ENCODE measurements at regions not wholly inside any gene's neighbourhood (a gene's known extent, or its start where the extent isn't known, plus 50 kb on each side); places are given as distances from the start of the nearest gene placed in this dataset.

DNA sequence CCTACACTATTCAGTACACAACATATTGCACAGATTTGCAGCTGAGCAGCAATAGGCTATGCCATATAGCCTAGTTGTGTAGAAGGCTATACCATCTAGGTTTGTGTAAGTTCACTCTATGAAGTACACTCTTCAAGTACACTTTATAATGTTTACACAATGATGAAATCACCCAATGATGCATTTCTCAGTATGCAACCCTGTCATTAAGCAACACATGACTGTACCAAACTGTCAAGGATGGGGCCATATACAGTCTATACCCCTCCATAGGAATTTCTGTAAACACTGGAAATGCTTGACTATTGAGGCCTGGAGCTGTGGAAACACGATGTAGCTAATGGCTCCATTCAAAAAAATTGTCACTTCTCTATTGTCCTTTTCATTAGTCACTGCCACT lies 535.4 kb downstream of the EPM2A start (continued):
- TF ChIP-seq ZNF331 (CRISPR knock-in tag; IDR thresholded peaks at IDR 0.05; ENCODE audit: low read depth) = no peak
- TF ChIP-seq, protein P1, sequence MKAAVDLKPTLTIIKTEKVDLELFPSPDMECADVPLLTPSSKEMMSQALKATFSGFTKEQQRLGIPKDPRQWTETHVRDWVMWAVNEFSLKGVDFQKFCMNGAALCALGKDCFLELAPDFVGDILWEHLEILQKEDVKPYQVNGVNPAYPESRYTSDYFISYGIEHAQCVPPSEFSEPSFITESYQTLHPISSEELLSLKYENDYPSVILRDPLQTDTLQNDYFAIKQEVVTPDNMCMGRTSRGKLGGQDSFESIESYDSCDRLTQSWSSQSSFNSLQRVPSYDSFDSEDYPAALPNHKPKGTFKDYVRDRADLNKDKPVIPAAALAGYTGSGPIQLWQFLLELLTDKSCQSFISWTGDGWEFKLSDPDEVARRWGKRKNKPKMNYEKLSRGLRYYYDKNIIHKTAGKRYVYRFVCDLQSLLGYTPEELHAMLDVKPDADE (IDR thresholded peaks at IDR 0.05) = no peak

DNA sequence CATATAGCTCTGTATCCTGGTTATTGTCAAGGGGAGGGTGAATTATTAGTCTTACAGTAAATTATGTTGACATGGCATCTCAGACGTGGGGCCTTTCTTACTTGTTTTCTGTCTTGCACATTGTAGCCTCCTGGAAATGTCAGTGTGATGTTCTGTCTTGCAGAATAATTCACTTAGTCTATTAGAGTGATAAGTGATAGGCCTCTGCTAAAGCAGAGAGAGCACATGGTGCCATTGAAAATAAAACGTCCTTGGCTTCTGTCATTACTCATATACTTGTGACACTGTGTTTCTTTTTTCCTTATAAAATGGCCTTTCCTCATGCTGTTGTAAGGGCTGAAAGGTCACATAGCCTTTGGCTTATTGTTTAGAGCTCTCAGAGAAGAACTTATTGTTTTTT lies 531.0 kb downstream of the EPM2A start:
- Mint-ChIP-seq H3K27ac (no peak overlapping the region), H3K4me1 (no peaks in the 10 kb centered on the region), H3K27me3 (ENCODE audit: insufficient read depth, low read depth, poor library complexity) (no peaks in the 10 kb centered on the region), H3K4me3 (no peak overlapping the region), H3K9me3 (no peaks in the 10 kb centered on the region), H3K36me3 (ENCODE audit: low read depth) (no peaks in the 10 kb centered on the region)
- ATAC-seq = no peak
- Histone ChIP-seq H4K20me1 (replicated peaks; ENCODE audit: insufficient read depth) (no peaks in the 10 kb centered on the region), H3K27ac (ENCODE audit: low read depth) (no peak overlapping the region), H3K36me3 (ENCODE audit: insufficient read depth) (no peaks in the 10 kb centered on the region), H3K79me2 (replicated peaks; ENCODE audit: insufficient read depth) (no peaks in the 10 kb centered on the region), H3F3A (replicated peaks; ENCODE audit: low read depth) (no peaks in the 10 kb centered on the region), H3K27me3 (ENCODE audit: insufficient read depth) (no peaks in the 10 kb centered on the region), H3K4me2 (no peak overlapping the region), H2AFZ (no peak overlapping the region), H3K9me2 (ENCODE audit: insufficient read depth) (no peaks in the 10 kb centered on the region), H3K4me3 (no peak overlapping the region), H3K4me1 (ENCODE audit: insufficient read depth) (no peaks in the 10 kb centered on the region)
- no peak for DNase-seq (ENCODE audit: low spot score)
- TF ChIP-seq JUNB (IDR thresholded peaks at IDR 0.05; ENCODE audit: unreplicated experiment) (no peak), ZNF331 (CRISPR knock-in tag; IDR thresholded peaks at IDR 0.05; ENCODE audit: low read depth) (no peak), EZH2 (IDR thresholded peaks at IDR 0.05; ENCODE audit: low read depth, unreplicated experiment) (no peak), ZNF114 (CRISPR knock-in tag; IDR thresholded peaks at IDR 0.05) (no peak), CREB1 (CRISPR knock-in tag; IDR thresholded peaks at IDR 0.05; ENCODE audit: low read depth) (no peak), STAT1 (IDR thresholded peaks at IDR 0.05; ENCODE audit: unreplicated experiment) (no peak), NANOG (IDR thresholded peaks at IDR 0.05; ENCODE audit: borderline replicate concordance) (no peak), EZH2phosphoT487 (IDR thresholded peaks at IDR 0.05; ENCODE audit: unreplicated experiment) (no peak), POLR2AphosphoS5 (IDR thresholded peaks at IDR 0.05; ENCODE audit: low read depth) (no peak)
- TF ChIP-seq, protein P2, sequence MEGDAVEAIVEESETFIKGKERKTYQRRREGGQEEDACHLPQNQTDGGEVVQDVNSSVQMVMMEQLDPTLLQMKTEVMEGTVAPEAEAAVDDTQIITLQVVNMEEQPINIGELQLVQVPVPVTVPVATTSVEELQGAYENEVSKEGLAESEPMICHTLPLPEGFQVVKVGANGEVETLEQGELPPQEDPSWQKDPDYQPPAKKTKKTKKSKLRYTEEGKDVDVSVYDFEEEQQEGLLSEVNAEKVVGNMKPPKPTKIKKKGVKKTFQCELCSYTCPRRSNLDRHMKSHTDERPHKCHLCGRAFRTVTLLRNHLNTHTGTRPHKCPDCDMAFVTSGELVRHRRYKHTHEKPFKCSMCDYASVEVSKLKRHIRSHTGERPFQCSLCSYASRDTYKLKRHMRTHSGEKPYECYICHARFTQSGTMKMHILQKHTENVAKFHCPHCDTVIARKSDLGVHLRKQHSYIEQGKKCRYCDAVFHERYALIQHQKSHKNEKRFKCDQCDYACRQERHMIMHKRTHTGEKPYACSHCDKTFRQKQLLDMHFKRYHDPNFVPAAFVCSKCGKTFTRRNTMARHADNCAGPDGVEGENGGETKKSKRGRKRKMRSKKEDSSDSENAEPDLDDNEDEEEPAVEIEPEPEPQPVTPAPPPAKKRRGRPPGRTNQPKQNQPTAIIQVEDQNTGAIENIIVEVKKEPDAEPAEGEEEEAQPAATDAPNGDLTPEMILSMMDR (conservative IDR thresholded peaks at IDR 0.05; ENCODE audit: low read depth in 2 of 2) = no peak
- TF ChIP-seq, protein P3, sequence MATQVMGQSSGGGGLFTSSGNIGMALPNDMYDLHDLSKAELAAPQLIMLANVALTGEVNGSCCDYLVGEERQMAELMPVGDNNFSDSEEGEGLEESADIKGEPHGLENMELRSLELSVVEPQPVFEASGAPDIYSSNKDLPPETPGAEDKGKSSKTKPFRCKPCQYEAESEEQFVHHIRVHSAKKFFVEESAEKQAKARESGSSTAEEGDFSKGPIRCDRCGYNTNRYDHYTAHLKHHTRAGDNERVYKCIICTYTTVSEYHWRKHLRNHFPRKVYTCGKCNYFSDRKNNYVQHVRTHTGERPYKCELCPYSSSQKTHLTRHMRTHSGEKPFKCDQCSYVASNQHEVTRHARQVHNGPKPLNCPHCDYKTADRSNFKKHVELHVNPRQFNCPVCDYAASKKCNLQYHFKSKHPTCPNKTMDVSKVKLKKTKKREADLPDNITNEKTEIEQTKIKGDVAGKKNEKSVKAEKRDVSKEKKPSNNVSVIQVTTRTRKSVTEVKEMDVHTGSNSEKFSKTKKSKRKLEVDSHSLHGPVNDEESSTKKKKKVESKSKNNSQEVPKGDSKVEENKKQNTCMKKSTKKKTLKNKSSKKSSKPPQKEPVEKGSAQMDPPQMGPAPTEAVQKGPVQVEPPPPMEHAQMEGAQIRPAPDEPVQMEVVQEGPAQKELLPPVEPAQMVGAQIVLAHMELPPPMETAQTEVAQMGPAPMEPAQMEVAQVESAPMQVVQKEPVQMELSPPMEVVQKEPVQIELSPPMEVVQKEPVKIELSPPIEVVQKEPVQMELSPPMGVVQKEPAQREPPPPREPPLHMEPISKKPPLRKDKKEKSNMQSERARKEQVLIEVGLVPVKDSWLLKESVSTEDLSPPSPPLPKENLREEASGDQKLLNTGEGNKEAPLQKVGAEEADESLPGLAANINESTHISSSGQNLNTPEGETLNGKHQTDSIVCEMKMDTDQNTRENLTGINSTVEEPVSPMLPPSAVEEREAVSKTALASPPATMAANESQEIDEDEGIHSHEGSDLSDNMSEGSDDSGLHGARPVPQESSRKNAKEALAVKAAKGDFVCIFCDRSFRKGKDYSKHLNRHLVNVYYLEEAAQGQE (IDR thresholded peaks at IDR 0.05; ENCODE audit: unreplicated experiment) = no peak
- TF ChIP-seq, protein P1 (IDR thresholded peaks at IDR 0.05) = no peak

Measured in GM23338 (cell line).